GM11168 (cell line): ENCODE measurements at regions not wholly inside any gene's neighbourhood (a gene's known extent, or its start where the extent isn't known, plus 50 kb on each side); places are given as distances from the start of the nearest gene placed in this dataset.
"Not testable (repeated sequence)": the region's sequence is repeated elsewhere in the genome, so short reads cannot be mapped to it uniquely, and the experiment has no call there.

ENCODE experiments used
- in situ Hi-C: fragments of 300-500 bp; cut with MboI; formaldehyde crosslinking; loops from one replicate; pipeline ENCODE4 v1.12.0; 2022; ENCODE audit warnings: low sequenced_read_pairs; ENCODE audit not compliant: unreplicated experiment

DNA sequence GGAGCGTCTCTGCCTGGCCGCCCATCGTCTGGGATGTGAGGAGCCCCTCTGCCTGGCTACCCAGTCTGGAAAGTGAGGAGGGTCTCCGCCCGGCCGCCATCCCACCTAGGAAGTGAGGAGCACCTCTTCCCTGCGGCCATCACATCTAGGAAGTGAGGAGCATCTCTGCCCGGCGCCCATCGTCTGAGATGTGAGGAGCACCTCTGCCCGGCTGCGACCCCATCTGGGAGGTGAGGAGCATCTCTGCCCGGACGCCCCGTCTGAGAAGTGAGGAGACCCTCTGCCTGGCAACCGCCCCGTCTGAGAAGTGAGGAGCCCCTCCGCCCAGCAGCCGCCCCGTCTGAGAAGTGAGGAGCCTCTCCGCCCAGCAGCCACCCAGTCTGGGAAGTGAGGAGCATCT, 84.5 kb downstream of the IDS start:
- in situ Hi-C loops, result not testable (repeated sequence)

GRCh38 chrX:149398027-149398426, 107.1 kb downstream of the IDS start:
- in situ Hi-C loops, result no loop called here

DNA sequence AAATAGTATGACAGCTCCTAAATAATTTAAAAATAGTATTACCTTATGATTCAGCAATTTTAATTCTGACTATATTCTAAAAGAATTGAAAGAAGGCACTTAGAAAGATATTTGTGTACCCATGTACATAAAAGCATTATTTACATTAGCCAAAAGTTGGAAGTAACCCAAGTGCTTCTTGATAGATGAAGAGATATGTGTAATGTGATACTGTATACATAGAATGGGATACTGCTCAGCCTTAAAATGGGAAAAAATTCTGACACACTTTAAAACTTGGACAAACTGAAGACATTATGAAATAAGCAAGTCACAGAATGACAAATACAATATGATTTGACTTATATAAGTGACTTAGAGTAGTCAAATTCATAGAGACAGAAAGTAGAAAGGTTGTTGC, 112.2 kb downstream of the IDS start:
- in situ Hi-C loops, result no loop called here

DNA sequence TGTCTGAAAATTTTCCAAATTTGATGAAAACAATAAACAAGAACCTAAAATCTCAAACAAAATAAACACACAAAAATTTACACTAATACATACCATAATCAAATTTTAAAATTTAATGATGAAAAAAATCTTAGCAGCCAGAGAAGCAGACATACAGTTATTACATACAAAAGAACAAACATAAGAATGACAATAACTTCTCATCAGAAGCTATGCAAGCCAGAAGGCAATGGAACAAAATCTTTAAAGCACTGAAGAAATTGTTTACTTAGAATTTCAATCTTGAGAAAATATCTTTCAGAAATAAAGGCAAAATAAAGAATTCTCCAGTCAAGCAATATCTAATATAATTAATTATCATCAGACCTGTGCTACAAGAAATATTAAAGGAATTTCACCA, 121.3 kb downstream of the IDS start:
- in situ Hi-C loops, result no loop called here

- in situ Hi-C loops, result no loop called here
Observed at GRCh38 chrX:149374751-149375150, 130.4 kb downstream of the IDS start.

- in situ Hi-C loops, result no loop called here
Observed at GRCh38 chrX:149372866-149373265, 132.2 kb downstream of the IDS start.

GRCh38 chrX:149371986-149372385, 133.1 kb downstream of the IDS start:
- in situ Hi-C loops, result no loop called here

- in situ Hi-C loops, result no loop called here
Observed at GRCh38 chrX:149370097-149370496, 135.0 kb downstream of the IDS start.

DNA sequence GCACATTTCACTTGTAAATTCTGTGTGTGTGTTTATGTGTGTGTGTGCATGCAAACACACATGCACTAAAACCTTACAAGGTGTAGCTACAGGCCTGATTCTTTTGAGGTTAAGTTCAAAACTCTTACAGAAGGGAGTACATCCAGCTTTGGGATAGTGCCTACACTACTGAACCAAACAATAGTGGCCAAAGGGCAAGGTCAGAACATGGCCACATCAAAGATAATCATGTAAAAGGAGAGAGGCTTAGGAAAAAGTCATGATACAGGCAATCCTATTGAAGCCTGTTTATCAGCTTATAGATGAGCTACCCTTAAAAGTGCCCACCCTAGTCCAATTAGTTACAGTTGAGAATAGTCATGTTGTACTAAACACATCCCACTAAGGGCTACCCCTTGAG, 139.6 kb downstream of the IDS start:
- in situ Hi-C loops, result no loop called here

GRCh38 chrX:149365061-149365460, 140.0 kb downstream of the IDS start:
- in situ Hi-C loops, result no loop called here

- in situ Hi-C loops, result no loop called here
Observed at GRCh38 chrX:149363965-149364364, 141.1 kb downstream of the IDS start.

GRCh38 chrX:149346306-149346705, 158.8 kb downstream of the IDS start:
- in situ Hi-C loops, result no loop called here

GRCh38 chrX:149322316-149322715, 182.8 kb downstream of the IDS start:
- in situ Hi-C loops, result no loop called here

- in situ Hi-C loops, result no loop called here
Observed at GRCh38 chrX:149313871-149314371, 191.2 kb downstream of the IDS start.

- in situ Hi-C loops, result no loop called here
Observed at GRCh38 chrX:149312988-149313387, 192.1 kb downstream of the IDS start.

- in situ Hi-C loops, result no loop called here
Observed at GRCh38 chrX:149312097-149312496, 193.0 kb downstream of the IDS start.

DNA sequence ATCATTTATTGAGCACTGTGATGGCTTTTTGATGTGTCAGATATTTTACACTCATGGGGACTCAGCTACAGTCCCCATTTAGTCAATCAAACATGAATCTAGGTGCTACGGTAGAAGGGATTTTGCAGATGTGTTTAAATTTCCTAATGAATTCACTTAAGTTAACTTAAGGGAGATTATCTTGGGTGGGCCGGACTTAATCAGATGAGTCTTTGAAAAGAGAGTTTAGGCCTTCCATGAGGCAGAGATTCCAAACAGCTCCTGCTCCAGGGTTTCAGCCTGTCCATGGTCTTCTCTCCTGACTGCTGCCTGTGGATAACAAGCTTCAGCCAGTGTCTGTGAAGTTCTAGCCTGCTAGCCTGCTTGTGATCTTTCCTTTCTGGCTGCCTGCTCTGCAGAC, 202.4 kb downstream of the IDS start:
- in situ Hi-C loops, result no loop called here

GRCh38 chrX:149298111-149298510, 207.0 kb downstream of the IDS start:
- in situ Hi-C loops, result no loop called here

GRCh38 chrX:149296092-149296491, 209.0 kb downstream of the IDS start:
- in situ Hi-C loops, result no loop called here

GRCh38 chrX:149286940-149287349, 218.2 kb downstream of the IDS start:
- in situ Hi-C loops, result loop anchor here (10.0 kb wide), 1 partner anchor 1242 kb away; no protein-coding TSS in a partner anchor

DNA sequence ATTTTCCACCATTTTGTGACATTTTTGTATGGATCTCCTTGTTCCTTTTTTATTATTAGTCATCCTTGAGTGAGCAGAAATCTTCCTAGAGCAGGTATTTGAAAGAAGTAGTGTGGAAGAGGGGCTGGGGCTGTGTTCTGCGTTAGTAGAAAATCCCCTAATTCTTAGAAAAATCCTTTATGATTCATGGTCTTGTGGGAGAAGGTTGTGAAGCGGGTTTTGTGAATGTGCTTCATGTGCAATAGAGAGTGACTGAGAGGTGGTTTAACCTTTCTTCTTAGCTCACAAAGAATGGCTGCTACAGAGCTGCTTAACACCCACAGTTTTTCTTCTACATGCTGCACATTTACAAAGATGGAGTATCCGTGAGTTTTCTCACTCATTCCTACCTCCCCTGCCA, 220.5 kb downstream of the IDS start:
- in situ Hi-C loops, result loop anchor here (10.0 kb wide), 1 partner anchor 1240 kb away; no protein-coding TSS in a partner anchor

DNA sequence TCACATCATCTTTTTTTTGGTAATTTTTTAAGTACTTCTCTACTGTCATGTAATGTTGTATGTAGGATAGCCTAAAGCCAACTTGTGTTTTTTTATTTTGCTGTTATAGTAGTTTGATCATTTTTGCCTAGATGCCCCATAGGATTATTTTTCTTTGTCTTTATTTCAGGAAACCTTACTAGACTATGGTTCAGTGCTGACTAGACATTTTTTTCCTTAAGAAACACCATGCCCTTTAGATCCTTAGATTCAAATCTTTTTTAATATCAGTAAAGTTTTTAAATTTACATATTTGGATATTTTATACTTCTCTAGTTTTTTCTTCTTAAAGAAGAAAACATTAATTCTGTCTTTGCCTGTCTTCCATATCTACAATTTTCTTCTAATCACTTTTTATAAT, 221.3 kb downstream of the IDS start:
- in situ Hi-C loops, result loop anchor here (10.0 kb wide), 1 partner anchor 1239 kb away; no protein-coding TSS in a partner anchor

- in situ Hi-C loops, result loop anchor here (10.0 kb wide), 1 partner anchor 1238 kb away; no protein-coding TSS in a partner anchor
Observed at GRCh38 chrX:149282909-149283308, 222.2 kb downstream of the IDS start.
